Keratinocyte (primary cell): ENCODE measurements at regions not wholly inside any gene's neighbourhood (a gene's known extent, or its start where the extent isn't known, plus 50 kb on each side); places are given as distances from the start of the nearest gene placed in this dataset.

Experiments
- EZH2 ChIP-seq: IDR thresholded peaks from one replicate; pipeline ENCODE4 v1.6.1; 2012; ENCODE audit warnings: inconsistent platforms, mild to moderate bottlenecking, low read length, moderate library complexity
- TF ChIP-seq, protein P1 (sequence below), 3 experiments: IDR thresholded peaks in 1 of 3; conservative IDR thresholded peaks in 1 of 3; optimal IDR thresholded peaks in 1 of 3; 2 replicates in 2 of 3; 3 replicates in 1 of 3; pipeline versions ENCODE3 to v1.5.1; 2011; ENCODE audit warnings: low read length in 3 of 3, mild to moderate bottlenecking in 3 of 3, moderate library complexity in 2 of 3, control low read depth in 1 of 3, inconsistent platforms in 1 of 3; ENCODE audit not compliant: insufficient read depth in 2 of 3; ENCODE audit errors: extremely low read depth in 1 of 3

DNA sequence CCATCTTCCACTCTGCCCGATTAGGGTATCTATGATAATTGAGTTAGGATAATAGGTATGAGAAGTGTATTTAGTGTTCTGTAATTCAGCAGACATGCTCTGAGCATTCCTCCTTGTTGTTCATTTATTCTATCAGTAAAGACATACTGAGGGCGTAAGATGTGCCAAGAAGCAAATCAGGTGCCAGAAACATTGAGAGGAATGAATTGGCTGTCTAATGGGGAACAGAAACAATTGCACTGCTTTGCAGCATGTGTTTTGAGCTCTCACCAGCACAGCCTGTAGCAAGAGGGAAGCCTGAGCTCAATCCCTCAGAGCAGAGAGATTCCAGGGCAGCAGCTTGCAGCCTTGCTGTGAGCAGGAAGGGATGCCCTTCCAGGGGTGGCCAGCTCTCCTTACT, 589.3 kb downstream of the BCL11B start:
- TF ChIP-seq, protein P1, sequence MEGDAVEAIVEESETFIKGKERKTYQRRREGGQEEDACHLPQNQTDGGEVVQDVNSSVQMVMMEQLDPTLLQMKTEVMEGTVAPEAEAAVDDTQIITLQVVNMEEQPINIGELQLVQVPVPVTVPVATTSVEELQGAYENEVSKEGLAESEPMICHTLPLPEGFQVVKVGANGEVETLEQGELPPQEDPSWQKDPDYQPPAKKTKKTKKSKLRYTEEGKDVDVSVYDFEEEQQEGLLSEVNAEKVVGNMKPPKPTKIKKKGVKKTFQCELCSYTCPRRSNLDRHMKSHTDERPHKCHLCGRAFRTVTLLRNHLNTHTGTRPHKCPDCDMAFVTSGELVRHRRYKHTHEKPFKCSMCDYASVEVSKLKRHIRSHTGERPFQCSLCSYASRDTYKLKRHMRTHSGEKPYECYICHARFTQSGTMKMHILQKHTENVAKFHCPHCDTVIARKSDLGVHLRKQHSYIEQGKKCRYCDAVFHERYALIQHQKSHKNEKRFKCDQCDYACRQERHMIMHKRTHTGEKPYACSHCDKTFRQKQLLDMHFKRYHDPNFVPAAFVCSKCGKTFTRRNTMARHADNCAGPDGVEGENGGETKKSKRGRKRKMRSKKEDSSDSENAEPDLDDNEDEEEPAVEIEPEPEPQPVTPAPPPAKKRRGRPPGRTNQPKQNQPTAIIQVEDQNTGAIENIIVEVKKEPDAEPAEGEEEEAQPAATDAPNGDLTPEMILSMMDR (optimal IDR thresholded peaks at IDR 0.05 in 1 of 3, IDR thresholded peaks at IDR 0.05 in 1 of 3, conservative IDR thresholded peaks at IDR 0.05 in 1 of 3; ENCODE audit: extremely low read depth in 1 of 3, insufficient read depth in 2 of 3, low read length in 3 of 3) = no peak
- TF ChIP-seq EZH2 = no peak
